CD4-positive, alpha-beta T cell (primary cell): ENCODE measurements at regions not wholly inside any gene's neighbourhood (a gene's known extent, or its start where the extent isn't known, plus 50 kb on each side); places are given as distances from the start of the nearest gene placed in this dataset.

Experiments
- ATAC-seq: fragments of 200-7000 bp; cut with Tn5 transposase; one replicate; pipeline ENCODE4 v1.10.0; 2022; ENCODE audit warnings: mild to moderate bottlenecking; ENCODE audit not compliant: poor library complexity
- CTCF ChIA-PET: fragments of 350-600 bp; sonication (Branson Sonifier 250); formaldehyde crosslinking; loops from one replicate; lab custom pipeline; 2021; ENCODE audit warnings: antibody characterized with exemption, inconsistent platforms; lab: Charles Lee
- POLR2A ChIA-PET: fragments of 350-600 bp; sonication (Branson Sonifier 250); formaldehyde crosslinking; loops from one replicate; lab custom pipeline; 2021; ENCODE audit warnings: antibody characterized with exemption, inconsistent platforms; lab: Charles Lee
- DNase-seq, 14 experiments: peaks; one replicate each; pipeline ENCODE4 v3.0.0-alpha.2; 2013 to 2020; ENCODE audit warnings: mixed read lengths in 2 of 14
- H3K27ac ChIP-seq, 2 donors: one replicate each; pipeline versions ENCODE4 v1.5.1 to v1.7.0; 2013; ENCODE audit warnings: low read length in 2 of 2, low read depth in 1 of 2, mild to moderate bottlenecking in 1 of 2
- H3K27me3 ChIP-seq, 2 experiments: 1 replicate in 1 of 2; 2 replicates in 1 of 2; pipeline versions ENCODE4 v1.6.1 to v1.7.0; 2013; ENCODE audit warnings: low read length in 2 of 2, control low read depth in 1 of 2, mild to moderate bottlenecking in 1 of 2, moderate library complexity in 1 of 2; ENCODE audit not compliant: insufficient read depth in 2 of 2, control insufficient read depth in 1 of 2
- H3K36me3 ChIP-seq: one replicate; pipeline ENCODE4 v1.6.1; 2013; ENCODE audit warnings: low read length, control low read depth; ENCODE audit not compliant: insufficient read depth
- H3K4me1 ChIP-seq: one replicate; pipeline ENCODE4 v1.6.1; 2013; ENCODE audit warnings: low read length, control low read depth; ENCODE audit not compliant: insufficient read depth
- H3K4me3 ChIP-seq: one replicate; pipeline ENCODE4 v1.5.1; 2013; ENCODE audit warnings: mild to moderate bottlenecking, low read length, moderate library complexity
- H3K9me3 ChIP-seq, 2 experiments: 1 replicate in 1 of 2; 2 replicates in 1 of 2; pipeline versions ENCODE4 v1.6.1 to v1.7.0; 2013; ENCODE audit warnings: low read length in 2 of 2, mild to moderate bottlenecking in 2 of 2, control low read depth in 1 of 2, moderate library complexity in 1 of 2; ENCODE audit not compliant: control insufficient read depth in 1 of 2, insufficient read depth in 1 of 2
- H3K27ac Mint-ChIP-seq: one replicate; pipeline ENCODE4 v1.8.0; 2020; ENCODE audit warnings: mixed read lengths
- H3K27me3 Mint-ChIP-seq: one replicate; pipeline ENCODE4 v1.8.0; 2021; ENCODE audit warnings: mixed read lengths
- H3K36me3 Mint-ChIP-seq: one replicate; pipeline ENCODE4 v1.8.0; 2021; ENCODE audit warnings: low read depth, mixed read lengths
- H3K4me1 Mint-ChIP-seq: one replicate; pipeline ENCODE4 v1.8.0; 2021; ENCODE audit warnings: low read depth, mixed read lengths
- H3K4me3 Mint-ChIP-seq: one replicate; pipeline ENCODE4 v1.8.0; 2020; ENCODE audit warnings: mild to moderate bottlenecking, mixed read lengths
- H3K9me3 Mint-ChIP-seq: one replicate; pipeline ENCODE4 v1.8.0; 2020; ENCODE audit warnings: mixed read lengths
- CTCF ChIP-seq: fragments of 200-600 bp; IDR thresholded peaks from one replicate; pipeline ENCODE4 v1.8.0; 2022; ENCODE audit warnings: antibody characterized with exemption, mild to moderate bottlenecking
- intact Hi-C, 2 experiments: fragments of 100-400 bp; cut with DNase I in 1 of 2; cut with micrococcal nuclease in 1 of 2; formaldehyde crosslinking; loops; one replicate each; pipeline versions ENCODE4 v1.15.1 to v1.9.0; 2023 to 2025; cut with DNase I, micrococcal nuclease

- H3K4me3 Mint-ChIP-seq: no peak overlapping the region
- Histone ChIP-seq H3K27me3 (no peaks in the 10 kb centered on the region), H3K27ac (no peak overlapping the region), H3K4me1 (no peaks in the 10 kb centered on the region), H3K9me3 (peaks cover 0 to 6% of the 10 kb centered on the region in 2 experiments), H3K36me3 (no peaks in the 10 kb centered on the region), H3K4me3 (no peak overlapping the region)
- ChIA-PET CTCF (no interaction called here), POLR2A (no interaction called here)
- intact Hi-C loops: no loop called here
- no peak for TF ChIP-seq CTCF
- H3K27me3 Mint-ChIP-seq: no peaks in the 10 kb centered on the region
- H3K36me3 Mint-ChIP-seq: no peaks in the 10 kb centered on the region
- no peaks in the 10 kb centered on the region for H3K4me1 Mint-ChIP-seq
- DNase-seq: no peak
- no peak overlapping the region for H3K27ac Mint-ChIP-seq
- ATAC-seq: no peak
- H3K9me3 Mint-ChIP-seq: peaks cover 13% of the 10 kb centered on the region
Observed at GRCh38 chr11:42074306-42074705, 614.9 kb upstream of the LRRC4C start.

DNA sequence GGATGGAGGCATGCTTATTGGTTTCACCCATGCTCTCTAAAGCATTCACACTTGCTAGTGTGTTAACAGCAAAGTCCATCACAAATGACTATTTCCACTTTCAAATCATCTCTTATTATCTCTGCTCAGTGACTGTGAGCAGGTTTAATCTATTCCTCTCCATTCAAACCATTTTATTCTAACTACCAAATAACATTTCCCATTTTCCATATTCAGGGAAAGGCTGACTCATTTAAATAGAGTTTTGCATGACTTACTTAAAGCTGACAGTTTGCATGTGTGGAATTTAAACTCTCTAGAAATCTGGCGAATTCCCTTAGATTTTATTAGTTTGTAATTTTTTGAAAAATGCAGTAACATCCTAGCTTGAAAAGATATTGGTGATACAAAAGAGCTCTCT lies 615.7 kb upstream of the LRRC4C start:
- Histone ChIP-seq H3K27ac (no peak overlapping the region), H3K4me3 (no peak overlapping the region), H3K27me3 (no peaks in the 10 kb centered on the region), H3K4me1 (no peaks in the 10 kb centered on the region), H3K9me3 (peaks cover 0 to 6% of the 10 kb centered on the region in 2 experiments), H3K36me3 (no peaks in the 10 kb centered on the region)
- ChIA-PET POLR2A (no interaction called here), CTCF (no interaction called here)
- H3K4me1 Mint-ChIP-seq: no peaks in the 10 kb centered on the region
- peaks cover 13% of the 10 kb centered on the region for H3K9me3 Mint-ChIP-seq
- no peak for TF ChIP-seq CTCF
- ATAC-seq: no peak
- intact Hi-C loops: no loop called here
- H3K36me3 Mint-ChIP-seq: no peaks in the 10 kb centered on the region
- no peak overlapping the region for H3K4me3 Mint-ChIP-seq
- no peaks in the 10 kb centered on the region for H3K27me3 Mint-ChIP-seq
- no peak for DNase-seq
- H3K27ac Mint-ChIP-seq: no peak overlapping the region

GRCh38 chr11:42077794-42078193 lies 618.3 kb upstream of the LRRC4C start:
- intact Hi-C loops: no loop called here
- ChIA-PET POLR2A (no interaction called here), CTCF (no interaction called here)
- peaks cover 13% of the 10 kb centered on the region for H3K9me3 Mint-ChIP-seq
- Histone ChIP-seq H3K27me3 (no peaks in the 10 kb centered on the region), H3K27ac (no peak overlapping the region), H3K9me3 (peaks cover 0 to 3% of the 10 kb centered on the region in 2 experiments), H3K36me3 (no peaks in the 10 kb centered on the region), H3K4me1 (no peaks in the 10 kb centered on the region), H3K4me3 (no peak overlapping the region)
- TF ChIP-seq CTCF: no peak
- H3K36me3 Mint-ChIP-seq: no peaks in the 10 kb centered on the region
- H3K27me3 Mint-ChIP-seq: no peaks in the 10 kb centered on the region
- H3K4me1 Mint-ChIP-seq: no peaks in the 10 kb centered on the region
- ATAC-seq (no peak), DNase-seq (no peak)
- no peak overlapping the region for H3K4me3 Mint-ChIP-seq
- no peak overlapping the region for H3K27ac Mint-ChIP-seq
